Liver (tissue), 3 donors: ENCODE measurements at regions not wholly inside any gene's neighbourhood (a gene's known extent, or its start where the extent isn't known, plus 50 kb on each side); places are given as distances from the start of the nearest gene placed in this dataset.

Experiments
- ATF3 ChIP-seq: IDR thresholded peaks from 2 replicates; pipeline ENCODE4 v1.6.1; 2016; ENCODE audit warnings: antibody characterized with exemption
- CTCF ChIP-seq: fragments of 150-350 bp; IDR thresholded peaks from 2 replicates; pipeline ENCODE4 v1.5.1; 2017; ENCODE audit warnings: improper control_type of control experiment, low read depth, low read length; ENCODE audit not compliant: missing input control
- RAD21 ChIP-seq, 2 donors: IDR thresholded peaks; 2 replicates each; pipeline ENCODE4 v1.6.1; 2016; ENCODE audit warnings: antibody characterized with exemption in 2 of 2, mild to moderate bottlenecking in 2 of 2
- donor health status: healthy.
- donor health status: healthy.

- TF ChIP-seq CTCF = no peak
- no peak for TF ChIP-seq RAD21 (IDR thresholded peaks at IDR 0.05)
- no peak for TF ChIP-seq ATF3
Measured at GRCh38 chr4:31737419-31737818, 1017.2 kb downstream of the PCDH7 start.
